ENCODE measurements at regions not wholly inside any gene's neighbourhood (a gene's known extent, or its start where the extent isn't known, plus 50 kb on each side); places are given as distances from the start of the nearest gene placed in this dataset.
A peak's percentile ranks its signal among the peaks of the same experiment; 100 is the strongest.

GRCh38 chr2:9739531-9739964 is 103.7 kb upstream of the TAF1B start:
- H3K4me1 Mint-ChIP-seq = peaks cover 53% of the 10 kb centered on the region
- ChIA-PET CTCF (interaction anchor here (0.6 to 1.1 kb wide), 2 partner anchors 36 to 145 kb away, joined by 3 read pairs; no protein-coding TSS in a partner anchor), POLR2A (no interaction called here)
- intact Hi-C loops (cut with DNase I, micrococcal nuclease) = loop anchor here (1.0 to 2.0 kb wide), 4 partner anchors 13 to 317 kb away; partner anchors contain the start of genes CPSF3 (in 1 of the 2) and ITGB1BP1 (in 1 of the 2)
- peak overlapping the region; percentile 65 for H3K4me3 Mint-ChIP-seq
- H3K36me3 Mint-ChIP-seq (ENCODE audit: low read depth) = no peaks in the 10 kb centered on the region
- DNase-seq (peak; percentile 73), ATAC-seq (peak; percentile 75)
- peak overlapping the region; percentile 92 for H3K27ac Mint-ChIP-seq
- peaks cover 8% of the 10 kb centered on the region for H3K9me3 Mint-ChIP-seq (ENCODE audit: low read depth)
- no peaks in the 10 kb centered on the region for H3K27me3 Mint-ChIP-seq

GRCh38 chr2:9740382-9741073 is 102.7 kb upstream of the TAF1B start:
- Mint-ChIP-seq H3K27ac (no peak overlapping the region), H3K4me3 (no peak overlapping the region), H3K4me1 (peaks cover 46% of the 10 kb centered on the region), H3K9me3 (ENCODE audit: low read depth) (no peaks in the 10 kb centered on the region), H3K27me3 (no peaks in the 10 kb centered on the region), H3K36me3 (ENCODE audit: low read depth) (no peaks in the 10 kb centered on the region)
- ChIA-PET POLR2A (no interaction called here), CTCF (interaction anchor here (0.6 to 1.1 kb wide), 3 partner anchors 9 to 186 kb away, joined by 3 to 5 read pairs (median 3); no protein-coding TSS in a partner anchor)
- intact Hi-C loops (cut with DNase I, micrococcal nuclease) = no loop called here
- no peak for DNase-seq
- ATAC-seq = no peak

GRCh38 chr2:9741110-9741509 is 102.2 kb upstream of the TAF1B start:
- intact Hi-C loops (cut with DNase I, micrococcal nuclease) = no loop called here
- Mint-ChIP-seq H3K36me3 (ENCODE audit: low read depth) (no peaks in the 10 kb centered on the region), H3K4me1 (peaks cover 40% of the 10 kb centered on the region), H3K27me3 (no peaks in the 10 kb centered on the region), H3K27ac (no peak overlapping the region), H3K4me3 (no peak overlapping the region), H3K9me3 (ENCODE audit: low read depth) (no peaks in the 10 kb centered on the region)
- ChIA-PET POLR2A (no interaction called here), CTCF (interaction anchor here (0.8 kb wide), 1 partner anchor 8 kb away, joined by 5 read pairs; no protein-coding TSS in a partner anchor)
- no peak for ATAC-seq
- no peak for DNase-seq

- Mint-ChIP-seq H3K4me1 (peaks cover 28% of the 10 kb centered on the region), H3K27ac (no peak overlapping the region), H3K27me3 (no peaks in the 10 kb centered on the region), H3K9me3 (ENCODE audit: low read depth) (no peaks in the 10 kb centered on the region), H3K4me3 (no peak overlapping the region), H3K36me3 (ENCODE audit: low read depth) (no peaks in the 10 kb centered on the region)
- ATAC-seq (no peak), DNase-seq (no peak)
- CTCF ChIA-PET = no interaction called here
- intact Hi-C loops (cut with DNase I, micrococcal nuclease) = no loop called here
- POLR2A ChIA-PET = interaction anchor here (0.7 kb wide), 1 partner anchor 14 kb away, joined by 4 read pairs; no protein-coding TSS in a partner anchor
Observed at GRCh38 chr2:9742601-9743000, 100.7 kb upstream of the TAF1B start.

- H3K27me3 Mint-ChIP-seq = no peaks in the 10 kb centered on the region
- H3K36me3 Mint-ChIP-seq (ENCODE audit: low read depth) = no peaks in the 10 kb centered on the region
- DNase-seq (no peak), ATAC-seq (no peak)
- no peak overlapping the region for H3K4me3 Mint-ChIP-seq
- no peak overlapping the region for H3K27ac Mint-ChIP-seq
- POLR2A ChIA-PET = no interaction called here
- intact Hi-C loops (cut with DNase I, micrococcal nuclease) = no loop called here
- no peaks in the 10 kb centered on the region for H3K9me3 Mint-ChIP-seq (ENCODE audit: low read depth)
- CTCF ChIA-PET = interaction anchor here (0.7 kb wide), 1 partner anchor 329 kb away, joined by 4 read pairs; no protein-coding TSS in a partner anchor
- H3K4me1 Mint-ChIP-seq = peaks cover 23% of the 10 kb centered on the region
Observed at GRCh38 chr2:9744256-9745004, 98.8 kb upstream of the TAF1B start.

- POLR2A ChIA-PET = no interaction called here
- no peak for ATAC-seq
- Mint-ChIP-seq H3K36me3 (ENCODE audit: low read depth) (no peaks in the 10 kb centered on the region), H3K27me3 (no peaks in the 10 kb centered on the region), H3K27ac (no peak overlapping the region), H3K4me3 (no peak overlapping the region), H3K9me3 (ENCODE audit: low read depth) (no peaks in the 10 kb centered on the region), H3K4me1 (peaks cover 20% of the 10 kb centered on the region)
- DNase-seq = no peak
- intact Hi-C loops (cut with DNase I, micrococcal nuclease) = no loop called here
- CTCF ChIA-PET = interaction anchor here (0.7 kb wide), 1 partner anchor 328 kb away, joined by 4 read pairs; no protein-coding TSS in a partner anchor
Observed at GRCh38 chr2:9745153-9745899, 97.9 kb upstream of the TAF1B start.

- no peaks in the 10 kb centered on the region for H3K9me3 Mint-ChIP-seq (ENCODE audit: low read depth)
- ChIA-PET CTCF (interaction anchor here (0.5 to 1.2 kb wide), 2 partner anchors 10 to 555 kb away, joined by 3 to 4 read pairs; no protein-coding TSS in a partner anchor), POLR2A (interaction anchor here (0.8 to 1.7 kb wide), 2 partner anchors 9 to 27 kb away, joined by 3 to 4 read pairs; no protein-coding TSS in a partner anchor)
- H3K27me3 Mint-ChIP-seq = no peaks in the 10 kb centered on the region
- no peak for ATAC-seq
- H3K4me1 Mint-ChIP-seq = peaks cover 35% of the 10 kb centered on the region
- intact Hi-C loops (cut with DNase I, micrococcal nuclease) = no loop called here
- DNase-seq = no peak
- no peak overlapping the region for H3K4me3 Mint-ChIP-seq
- H3K36me3 Mint-ChIP-seq (ENCODE audit: low read depth) = no peaks in the 10 kb centered on the region
- no peak overlapping the region for H3K27ac Mint-ChIP-seq
Observed at GRCh38 chr2:9747396-9747795, 95.9 kb upstream of the TAF1B start.

GRCh38 chr2:9748577-9748976 is 94.7 kb upstream of the TAF1B start:
- no peak overlapping the region for H3K27ac Mint-ChIP-seq
- H3K36me3 Mint-ChIP-seq (ENCODE audit: low read depth) = no peaks in the 10 kb centered on the region
- intact Hi-C loops (cut with DNase I, micrococcal nuclease) = no loop called here
- H3K4me1 Mint-ChIP-seq = peaks cover 46% of the 10 kb centered on the region
- H3K27me3 Mint-ChIP-seq = peaks cover 2% of the 10 kb centered on the region
- peak; percentile 67 for DNase-seq
- CTCF ChIA-PET = interaction anchor here (1.0 to 1.8 kb wide), 4 partner anchors 8 to 45 kb away, joined by 3 to 7 read pairs (median 4); no protein-coding TSS in a partner anchor
- no peaks in the 10 kb centered on the region for H3K9me3 Mint-ChIP-seq (ENCODE audit: low read depth)
- peak; percentile 50 for ATAC-seq
- H3K4me3 Mint-ChIP-seq = no peak overlapping the region
- POLR2A ChIA-PET = interaction anchor here (0.5 to 1.7 kb wide), 3 partner anchors 10 to 1205 kb away, joined by 3 to 6 read pairs (median 4); no protein-coding TSS in a partner anchor

- no peaks in the 10 kb centered on the region for H3K36me3 Mint-ChIP-seq (ENCODE audit: low read depth)
- ChIA-PET POLR2A (interaction anchor here (0.7 kb wide), 1 partner anchor 47 kb away, joined by 3 read pairs; no protein-coding TSS in a partner anchor), CTCF (interaction anchor here (1.0 to 1.8 kb wide), 4 partner anchors 9 to 48 kb away, joined by 3 to 7 read pairs (median 4); no protein-coding TSS in a partner anchor)
- H3K27me3 Mint-ChIP-seq = peaks cover 6% of the 10 kb centered on the region
- intact Hi-C loops (cut with DNase I, micrococcal nuclease) = loop anchor here (5.0 to 10.0 kb wide), 4 partner anchors 142 to 545 kb away; partner anchors contain the start of genes ASAP2 (in 1 of the 2) and RRM2 (in 1 of the 2)
- H3K4me3 Mint-ChIP-seq = no peak overlapping the region
- H3K9me3 Mint-ChIP-seq (ENCODE audit: low read depth) = no peaks in the 10 kb centered on the region
- peak overlapping the region; percentile 7 for H3K27ac Mint-ChIP-seq
- peaks cover 56% of the 10 kb centered on the region for H3K4me1 Mint-ChIP-seq
- DNase-seq (no peak), ATAC-seq (no peak)
Observed at GRCh38 chr2:9749546-9750223, 93.6 kb upstream of the TAF1B start.
